Hepatocyte (in vitro differentiated cells): ENCODE measurements at regions not wholly inside any gene's neighbourhood (a gene's known extent, or its start where the extent isn't known, plus 50 kb on each side); places are given as distances from the start of the nearest gene placed in this dataset.

Experiments used
- DNase-seq: peaks from one replicate; pipeline ENCODE4 v3.0.0-alpha.2; 2016; ENCODE audit warnings: low spot score
- H2AFZ ChIP-seq: fragments of 200-600 bp; sonication (generic); 2 replicates; pipeline ENCODE4 v1.6.0; 2016; ENCODE audit warnings: antibody characterized with exemption, mild to moderate bottlenecking
- H3K27ac ChIP-seq: fragments of 200-600 bp; sonication (generic); 2 replicates; pipeline ENCODE4 v1.5.1; 2016; ENCODE audit warnings: mild to moderate bottlenecking
- H3K27me3 ChIP-seq: fragments of 200-600 bp; sonication (generic); 2 replicates; pipeline ENCODE4 v1.6.1; 2016
- H3K36me3 ChIP-seq: fragments of 200-600 bp; sonication (generic); replicated peaks from 2 replicates; pipeline ENCODE4 v1.5.1; 2016; ENCODE audit warnings: low read depth; ENCODE audit not compliant: insufficient read depth
- H3K4me1 ChIP-seq: fragments of 200-600 bp; sonication (generic); 2 replicates; pipeline ENCODE4 v1.5.1; 2016; ENCODE audit warnings: mild to moderate bottlenecking, moderate library complexity; ENCODE audit not compliant: insufficient read depth
- H3K4me2 ChIP-seq: fragments of 200-600 bp; sonication (generic); 2 replicates; pipeline ENCODE4 v1.6.0; 2016
- H3K4me3 ChIP-seq: fragments of 200-600 bp; sonication (generic); 2 replicates; pipeline ENCODE4 v1.5.1; 2016; ENCODE audit warnings: mild to moderate bottlenecking
- H3K79me2 ChIP-seq: fragments of 200-600 bp; sonication (generic); 2 replicates; pipeline ENCODE4 v1.6.0; 2017; ENCODE audit warnings: mild to moderate bottlenecking
- H3K9me2 ChIP-seq: fragments of 200-600 bp; sonication (generic); replicated peaks from 2 replicates; pipeline ENCODE4 v1.6.0; 2017; ENCODE audit warnings: mild to moderate bottlenecking; ENCODE audit not compliant: insufficient read depth
- H3K9me3 ChIP-seq: fragments of 200-600 bp; sonication (generic); 2 replicates; pipeline ENCODE4 v1.5.1; 2016; ENCODE audit warnings: low read depth, mild to moderate bottlenecking
- H4K20me1 ChIP-seq: fragments of 200-600 bp; sonication (generic); 2 replicates; pipeline ENCODE4 v1.6.0; 2016; ENCODE audit warnings: mild to moderate bottlenecking; ENCODE audit not compliant: insufficient read depth, poor library complexity, severe bottlenecking
- EZH2 ChIP-seq: fragments of 200-600 bp; sonication (generic); IDR thresholded peaks from 2 replicates; pipeline ENCODE4 v1.6.1; 2016; ENCODE audit warnings: antibody characterized with exemption, mild to moderate bottlenecking, borderline replicate concordance
- EZH2phosphoT487 ChIP-seq: fragments of 200-600 bp; sonication (generic); IDR thresholded peaks from one replicate; pipeline ENCODE4 v1.6.1; 2018; ENCODE audit warnings: antibody characterized with exemption, mild to moderate bottlenecking, low read depth, moderate library complexity; ENCODE audit not compliant: unreplicated experiment, severe bottlenecking
- WGBS: methylation state at CpG from one replicate; pipeline ENCODE4 v1.1.6; 2016; ENCODE audit warnings: low lambda C conversion rate; ENCODE audit errors: missing lambda C conversion rate; 5-methylcytosine and 5-hydroxymethylcytosine counted together
- TF ChIP-seq, protein P1 (sequence below): fragments of 200-600 bp; sonication (generic); IDR thresholded peaks from 2 replicates; pipeline ENCODE4 v1.5.1; 2016; ENCODE audit warnings: antibody characterized with exemption, mild to moderate bottlenecking; ENCODE audit not compliant: poor library complexity

DNA sequence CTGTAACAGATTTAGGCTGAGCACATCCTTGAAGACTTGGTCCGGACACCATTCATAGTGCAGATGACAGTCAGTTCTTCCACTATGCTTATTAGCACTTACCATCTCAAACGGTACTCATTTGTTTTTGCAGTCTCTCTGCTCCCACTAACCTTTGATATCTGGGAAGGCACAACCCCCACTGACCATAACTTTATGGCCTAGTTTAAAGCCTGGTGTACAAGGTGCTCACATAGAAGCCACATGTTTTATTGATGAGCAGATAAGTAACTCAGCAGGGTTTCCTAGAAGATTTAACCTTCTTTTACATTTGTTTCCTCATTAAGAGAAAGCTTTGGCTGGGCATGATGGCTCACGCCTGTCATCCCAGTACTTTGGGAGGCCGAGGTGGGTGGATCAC is 119.3 kb upstream of the MAGI3 start:
- 68% methylated on average over 4 of the region's 4 CpGs for WGBS
- no peak overlapping the region for H2AFZ ChIP-seq
- no peaks in the 10 kb centered on the region for H3K36me3 ChIP-seq
- no peak overlapping the region for H3K27ac ChIP-seq
- no peaks in the 10 kb centered on the region for H3K27me3 ChIP-seq
- no peaks in the 10 kb centered on the region for H3K9me3 ChIP-seq
- H3K4me2 ChIP-seq, result no peak overlapping the region
- no peaks in the 10 kb centered on the region for H3K79me2 ChIP-seq
- TF ChIP-seq EZH2 (no peak), EZH2phosphoT487 (no peak)
- TF ChIP-seq, protein P1, sequence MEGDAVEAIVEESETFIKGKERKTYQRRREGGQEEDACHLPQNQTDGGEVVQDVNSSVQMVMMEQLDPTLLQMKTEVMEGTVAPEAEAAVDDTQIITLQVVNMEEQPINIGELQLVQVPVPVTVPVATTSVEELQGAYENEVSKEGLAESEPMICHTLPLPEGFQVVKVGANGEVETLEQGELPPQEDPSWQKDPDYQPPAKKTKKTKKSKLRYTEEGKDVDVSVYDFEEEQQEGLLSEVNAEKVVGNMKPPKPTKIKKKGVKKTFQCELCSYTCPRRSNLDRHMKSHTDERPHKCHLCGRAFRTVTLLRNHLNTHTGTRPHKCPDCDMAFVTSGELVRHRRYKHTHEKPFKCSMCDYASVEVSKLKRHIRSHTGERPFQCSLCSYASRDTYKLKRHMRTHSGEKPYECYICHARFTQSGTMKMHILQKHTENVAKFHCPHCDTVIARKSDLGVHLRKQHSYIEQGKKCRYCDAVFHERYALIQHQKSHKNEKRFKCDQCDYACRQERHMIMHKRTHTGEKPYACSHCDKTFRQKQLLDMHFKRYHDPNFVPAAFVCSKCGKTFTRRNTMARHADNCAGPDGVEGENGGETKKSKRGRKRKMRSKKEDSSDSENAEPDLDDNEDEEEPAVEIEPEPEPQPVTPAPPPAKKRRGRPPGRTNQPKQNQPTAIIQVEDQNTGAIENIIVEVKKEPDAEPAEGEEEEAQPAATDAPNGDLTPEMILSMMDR, result no peak
- H3K4me3 ChIP-seq, result no peak overlapping the region
- no peaks in the 10 kb centered on the region for H4K20me1 ChIP-seq
- no peak for DNase-seq
- no peaks in the 10 kb centered on the region for H3K4me1 ChIP-seq
- no peaks in the 10 kb centered on the region for H3K9me2 ChIP-seq

DNA sequence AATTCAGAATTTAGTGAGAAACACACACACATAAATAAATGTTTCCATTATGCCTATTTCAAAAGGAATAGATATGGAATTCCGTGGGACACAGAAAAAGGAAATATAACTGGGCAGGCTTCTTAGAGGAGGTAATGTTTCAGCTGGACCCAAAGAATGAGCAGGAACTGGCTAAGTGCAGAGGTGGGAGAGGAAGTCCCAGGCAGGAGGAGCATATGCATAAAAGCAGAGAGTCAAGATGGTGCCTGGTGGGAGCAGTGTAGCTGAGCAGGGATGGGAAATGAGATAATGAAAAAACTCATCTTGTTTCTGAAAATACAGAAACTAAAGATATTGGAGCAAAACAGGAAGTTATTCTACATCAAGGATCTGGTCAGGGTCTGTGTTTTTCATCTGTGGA is 115.2 kb upstream of the MAGI3 start:
- Histone ChIP-seq H2AFZ (no peak overlapping the region), H3K79me2 (no peaks in the 10 kb centered on the region), H3K4me3 (no peak overlapping the region), H4K20me1 (no peaks in the 10 kb centered on the region), H3K9me3 (no peaks in the 10 kb centered on the region), H3K9me2 (no peaks in the 10 kb centered on the region), H3K27me3 (no peaks in the 10 kb centered on the region), H3K36me3 (no peaks in the 10 kb centered on the region), H3K27ac (no peak overlapping the region), H3K4me2 (no peak overlapping the region), H3K4me1 (no peaks in the 10 kb centered on the region)
- WGBS, result 77% methylated on average over 1 of the region's 1 CpG
- no peak for DNase-seq
- TF ChIP-seq, protein P1, result no peak
- TF ChIP-seq EZH2phosphoT487, result no peak
- no peak for TF ChIP-seq EZH2

DNA sequence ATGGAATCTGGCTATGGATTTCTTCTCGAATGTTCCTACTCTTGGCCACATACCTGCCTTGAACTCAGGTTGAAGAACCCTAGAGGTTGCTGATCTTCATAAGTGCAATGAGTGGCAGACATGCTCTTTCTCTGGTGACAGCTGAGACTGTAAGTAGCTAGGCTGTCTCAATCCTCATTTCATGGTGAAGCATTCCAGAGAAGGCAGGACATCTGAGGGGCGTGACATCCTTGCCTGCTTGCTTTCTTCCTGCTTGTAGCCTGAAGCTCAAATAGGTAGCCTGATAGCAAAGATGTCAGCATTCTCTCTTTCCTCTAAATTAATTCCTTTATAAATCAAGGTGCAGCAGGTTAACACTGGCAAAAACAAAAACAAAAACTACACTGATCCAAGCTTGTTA is 114.6 kb upstream of the MAGI3 start:
- Histone ChIP-seq H3K4me1 (no peaks in the 10 kb centered on the region), H4K20me1 (no peaks in the 10 kb centered on the region), H3K4me3 (no peak overlapping the region), H3K9me2 (no peaks in the 10 kb centered on the region), H2AFZ (no peak overlapping the region), H3K79me2 (no peaks in the 10 kb centered on the region), H3K9me3 (no peaks in the 10 kb centered on the region), H3K36me3 (no peaks in the 10 kb centered on the region), H3K4me2 (no peak overlapping the region), H3K27ac (no peak overlapping the region), H3K27me3 (no peaks in the 10 kb centered on the region)
- WGBS, result 67% methylated on average over 2 of the region's 2 CpGs
- TF ChIP-seq, protein P1, result no peak
- TF ChIP-seq EZH2phosphoT487 (no peak), EZH2 (no peak)
- no peak for DNase-seq

DNA sequence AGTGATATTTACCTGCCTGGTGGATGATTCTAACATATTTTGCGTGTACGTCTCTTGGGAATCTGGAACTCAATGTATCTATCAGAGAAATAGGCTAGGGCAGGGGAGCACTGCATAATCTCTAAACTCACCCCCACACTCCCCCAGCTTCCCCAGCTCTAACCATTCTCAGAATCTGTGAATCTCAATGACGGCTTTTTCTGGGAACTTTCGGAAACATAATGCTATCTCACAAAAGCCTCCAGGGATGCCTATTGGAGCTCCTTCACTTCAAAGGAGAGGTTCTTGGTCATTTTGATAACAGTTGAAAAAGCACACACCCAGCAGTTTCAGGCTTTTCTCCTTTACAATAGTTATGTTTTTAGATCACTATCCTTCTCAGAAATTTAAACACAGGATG is 113.8 kb upstream of the MAGI3 start:
- H3K4me1 ChIP-seq, result no peaks in the 10 kb centered on the region
- no peaks in the 10 kb centered on the region for H3K9me2 ChIP-seq
- H3K4me3 ChIP-seq, result no peak overlapping the region
- no peak for DNase-seq
- H3K4me2 ChIP-seq, result no peak overlapping the region
- H3K27ac ChIP-seq, result no peak overlapping the region
- no peak overlapping the region for H2AFZ ChIP-seq
- H3K27me3 ChIP-seq, result no peaks in the 10 kb centered on the region
- H3K36me3 ChIP-seq, result no peaks in the 10 kb centered on the region
- WGBS, result 71% methylated on average over 4 of the region's 4 CpGs
- TF ChIP-seq EZH2 (no peak), EZH2phosphoT487 (no peak)
- TF ChIP-seq, protein P1, result no peak
- H3K9me3 ChIP-seq, result no peaks in the 10 kb centered on the region
- no peaks in the 10 kb centered on the region for H3K79me2 ChIP-seq
- no peaks in the 10 kb centered on the region for H4K20me1 ChIP-seq
